Prostate gland (tissue), 2 donors: ENCODE measurements at regions not wholly inside any gene's neighbourhood (a gene's known extent, or its start where the extent isn't known, plus 50 kb on each side); places are given as distances from the start of the nearest gene placed in this dataset.

Source experiments
- CTCF ChIP-seq, 4 experiments: fragments of 200-600 bp in 2 of 4; fragments of 450-650 bp in 2 of 4; sonication (generic) in 2 of 4; IDR thresholded peaks; 1 replicate in 3 of 4; 2 replicates in 1 of 4; pipeline ENCODE4 v1.5.1; 2016 to 2019; ENCODE audit warnings: antibody characterized with exemption in 4 of 4, mild to moderate bottlenecking in 2 of 4, moderate library complexity in 2 of 4
- POLR2A ChIP-seq: fragments of 450-650 bp; IDR thresholded peaks from one replicate; pipeline ENCODE4 v1.6.1; 2016; ENCODE audit warnings: antibody characterized with exemption, mild to moderate bottlenecking
- POLR2AphosphoS5 ChIP-seq: sonication (generic); formaldehyde crosslinking; IDR thresholded peaks from one replicate; pipeline ENCODE4 v1.6.1; 2017; ENCODE audit warnings: antibody characterized with exemption

- TF ChIP-seq POLR2AphosphoS5 (no peak), CTCF (IDR thresholded peaks at IDR 0.05) (no peak), POLR2A (no peak)
Observed at GRCh38 chr6:91298543-91299145, 711.8 kb upstream of the MAP3K7 start.
